Urinary bladder (tissue), 3 donors: ENCODE measurements at regions not wholly inside any gene's neighbourhood (a gene's known extent, or its start where the extent isn't known, plus 50 kb on each side); places are given as distances from the start of the nearest gene placed in this dataset.

Experiments used
- DNase-seq: peaks from one replicate; pipeline ENCODE4 v3.0.0-alpha.2; 2015; ENCODE audit errors: extremely low spot score
- H3K27ac ChIP-seq: one replicate; pipeline ENCODE4 v1.5.1; 2013; ENCODE audit warnings: low read depth, mild to moderate bottlenecking, moderate library complexity
- H3K36me3 ChIP-seq: one replicate; pipeline ENCODE4 v1.6.1; 2013; ENCODE audit warnings: mild to moderate bottlenecking, moderate library complexity; ENCODE audit not compliant: insufficient read depth
- H3K4me1 ChIP-seq: one replicate; pipeline ENCODE4 v1.6.1; 2013; ENCODE audit warnings: mild to moderate bottlenecking, moderate library complexity; ENCODE audit not compliant: insufficient read depth
- H3K4me3 ChIP-seq: one replicate; pipeline ENCODE4 v1.5.1; 2013; ENCODE audit warnings: low read depth, low read length
- WGBS: extraction: QIAGEN DNeasy Blood & Tissue Kit; methylation state at CpG from one replicate; pipeline ENCODE4 v1.1.7; 2013; 5-methylcytosine and 5-hydroxymethylcytosine counted together
- donor health status: healthy with polysubstance abuse.
- donor health status: healthy.

DNA sequence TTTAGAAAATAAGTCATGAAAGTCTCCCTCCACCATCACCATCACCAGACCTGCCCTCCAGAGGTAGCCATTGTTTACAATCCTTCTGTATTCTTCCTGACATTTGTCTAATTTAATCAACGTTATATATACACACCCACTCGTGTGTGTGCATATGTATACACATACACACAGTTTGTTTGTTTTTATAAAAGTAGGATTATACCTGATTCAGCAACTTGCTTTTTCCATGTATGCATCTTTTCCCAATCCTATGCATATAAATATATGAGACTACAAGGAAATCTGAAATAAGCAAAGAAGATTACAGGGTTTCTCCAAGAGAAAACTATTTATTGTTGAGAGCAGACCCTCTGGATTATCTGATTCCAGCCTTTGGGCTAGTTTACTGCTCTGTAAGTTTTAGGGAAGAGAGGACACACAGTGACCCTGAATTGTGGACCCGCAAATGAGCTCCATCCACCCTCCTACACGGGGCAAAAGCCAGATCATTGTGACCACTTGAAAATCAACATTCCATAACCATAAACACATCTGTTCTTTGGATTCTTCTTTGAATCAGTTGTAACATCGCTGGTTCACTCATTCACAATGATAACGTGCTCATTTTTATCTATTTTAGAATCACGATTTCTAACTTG lies 104.3 kb downstream of the CPN2 start:
- 70% methylated on average over 7 of the region's 7 CpGs for WGBS
- Histone ChIP-seq H3K4me1 (no peaks in the 10 kb centered on the region), H3K4me3 (no peak overlapping the region), H3K36me3 (no peaks in the 10 kb centered on the region), H3K27ac (no peak overlapping the region)
- DNase-seq, result no peak

DNA sequence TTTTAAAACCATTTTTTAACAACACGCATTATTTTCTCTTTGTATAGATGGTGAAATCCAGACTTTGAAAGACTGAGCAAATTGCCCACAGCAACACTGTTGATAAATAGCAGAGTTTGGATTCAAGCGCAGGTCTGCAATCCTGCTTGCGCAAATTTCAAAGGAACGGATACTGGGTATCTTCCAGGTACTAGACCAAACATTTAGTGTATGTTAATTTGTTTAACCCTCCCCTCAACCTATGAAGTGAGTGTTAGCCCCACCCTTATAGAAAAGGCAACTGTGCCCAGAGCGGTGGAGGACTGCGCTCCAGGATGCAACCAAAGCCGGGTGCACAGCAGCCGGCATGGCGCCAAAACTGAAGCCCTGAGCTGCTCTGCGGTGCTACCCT lies 103.8 kb downstream of the CPN2 start:
- DNase-seq, result no peak
- WGBS, result 91% methylated on average over 10 of the region's 10 CpGs
- no peak overlapping the region for H3K4me3 ChIP-seq
- no peaks in the 10 kb centered on the region for H3K4me1 ChIP-seq
- H3K27ac ChIP-seq, result no peak overlapping the region
- H3K36me3 ChIP-seq, result no peaks in the 10 kb centered on the region

DNA sequence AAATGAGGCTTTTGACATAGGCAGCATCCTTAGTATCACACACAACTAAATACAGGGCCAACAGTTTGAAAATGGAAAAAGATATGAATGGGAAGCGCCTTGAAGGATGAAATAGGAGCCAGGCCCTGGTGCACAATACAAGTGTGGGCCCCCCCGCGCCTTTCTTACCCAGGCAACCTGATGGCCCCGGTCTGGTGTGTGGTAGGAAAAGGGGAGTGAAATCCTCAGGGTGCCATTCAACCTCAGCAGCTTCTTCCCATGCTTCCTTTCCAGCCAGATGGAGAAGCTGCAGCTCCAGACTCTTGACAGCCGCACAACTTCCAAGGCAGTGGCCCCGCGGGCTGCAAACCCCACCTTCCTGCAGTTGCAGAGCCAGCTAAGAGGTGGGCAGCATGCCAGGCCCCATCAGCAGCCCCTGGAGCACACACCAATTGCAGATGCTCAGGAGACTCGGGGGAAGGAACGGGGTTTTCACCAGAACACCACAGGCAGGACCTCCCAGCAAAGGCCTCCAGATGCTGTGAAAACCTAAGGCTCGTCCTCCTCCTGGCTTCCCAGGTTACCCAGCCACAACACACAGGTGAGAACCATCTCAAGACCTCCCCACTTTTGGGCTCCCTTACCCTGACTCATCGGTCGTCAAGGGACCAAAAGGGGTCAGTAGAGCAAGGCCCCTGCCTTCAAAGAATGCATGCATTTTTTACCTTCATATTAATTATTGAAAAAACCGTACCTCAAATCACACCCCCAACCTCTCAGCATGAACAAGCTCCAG lies 101.6 kb downstream of the CPN2 start:
- Histone ChIP-seq H3K27ac (no peak overlapping the region), H3K4me3 (no peak overlapping the region), H3K4me1 (no peaks in the 10 kb centered on the region), H3K36me3 (no peaks in the 10 kb centered on the region)
- WGBS, result 37% methylated on average over 13 of the region's 13 CpGs
- no peak for DNase-seq

DNA sequence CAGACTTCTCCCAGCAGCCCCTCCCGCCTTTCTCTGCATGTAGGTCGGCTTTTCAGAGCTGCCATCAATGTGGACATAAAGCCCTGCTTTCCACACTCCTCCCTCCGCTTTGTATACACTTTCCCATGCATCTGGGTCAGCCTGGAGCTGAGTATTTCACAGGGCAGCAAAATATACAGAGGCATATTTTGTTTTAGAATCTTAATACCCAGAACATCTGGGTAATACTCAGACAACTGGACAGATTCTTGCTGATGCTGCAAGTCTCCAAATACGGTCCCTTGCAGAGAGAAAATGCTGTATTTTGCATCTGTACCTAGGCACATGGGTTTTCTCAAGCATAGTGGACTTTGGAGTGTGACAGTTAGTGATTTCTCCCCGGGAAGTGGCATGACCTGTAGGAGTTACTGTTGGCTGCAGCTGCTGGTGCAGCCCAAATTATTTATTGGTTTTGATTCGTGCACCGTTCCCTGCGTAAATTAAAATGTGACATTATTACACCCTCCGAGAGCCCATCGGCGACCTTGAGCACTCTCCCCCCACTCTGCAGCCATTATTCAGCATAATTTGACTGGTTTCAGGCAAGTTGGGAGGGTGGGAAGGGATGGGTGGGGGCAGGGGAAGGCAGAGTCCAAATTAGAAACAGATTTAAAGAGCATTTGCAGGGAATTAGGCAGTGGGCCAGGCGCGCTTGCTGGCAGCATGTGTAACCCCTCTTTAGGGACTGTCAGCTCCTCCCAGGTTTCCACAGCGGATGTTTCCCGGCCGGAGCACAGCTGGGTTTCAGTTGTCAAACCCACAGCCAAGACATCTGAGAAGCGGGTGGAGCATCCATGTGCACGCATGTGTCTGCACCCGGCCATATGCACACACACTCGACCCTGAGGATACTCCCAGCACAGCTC lies 100.8 kb downstream of the CPN2 start:
- Histone ChIP-seq H3K36me3 (no peaks in the 10 kb centered on the region), H3K27ac (no peak overlapping the region), H3K4me3 (no peak overlapping the region), H3K4me1 (no peaks in the 10 kb centered on the region)
- 15% methylated on average over 20 of the region's 20 CpGs for WGBS
- DNase-seq, result peak; percentile 87

DNA sequence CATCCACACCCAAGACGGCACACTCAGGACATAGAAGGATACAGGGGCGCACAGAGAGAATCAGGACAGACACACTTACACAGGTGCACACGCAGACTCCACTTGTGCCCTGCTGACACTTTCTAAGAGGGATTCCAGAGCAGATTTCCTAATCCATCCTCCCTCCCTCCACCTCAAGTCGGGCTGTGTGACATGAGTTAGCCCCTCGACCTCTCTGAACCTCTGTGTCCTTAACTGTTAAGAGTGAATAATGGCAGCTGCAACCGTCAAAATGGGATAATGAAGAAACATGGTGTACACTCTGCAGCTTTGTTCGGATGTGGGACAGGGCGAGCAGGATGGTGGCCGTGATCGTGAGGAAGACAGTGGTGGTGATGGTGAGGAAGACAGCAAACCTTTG lies 100.1 kb downstream of the CPN2 start:
- WGBS, result 60% methylated on average over 10 of the region's 10 CpGs
- Histone ChIP-seq H3K4me1 (no peaks in the 10 kb centered on the region), H3K4me3 (no peak overlapping the region), H3K27ac (no peak overlapping the region), H3K36me3 (no peaks in the 10 kb centered on the region)
- DNase-seq, result no peak

DNA sequence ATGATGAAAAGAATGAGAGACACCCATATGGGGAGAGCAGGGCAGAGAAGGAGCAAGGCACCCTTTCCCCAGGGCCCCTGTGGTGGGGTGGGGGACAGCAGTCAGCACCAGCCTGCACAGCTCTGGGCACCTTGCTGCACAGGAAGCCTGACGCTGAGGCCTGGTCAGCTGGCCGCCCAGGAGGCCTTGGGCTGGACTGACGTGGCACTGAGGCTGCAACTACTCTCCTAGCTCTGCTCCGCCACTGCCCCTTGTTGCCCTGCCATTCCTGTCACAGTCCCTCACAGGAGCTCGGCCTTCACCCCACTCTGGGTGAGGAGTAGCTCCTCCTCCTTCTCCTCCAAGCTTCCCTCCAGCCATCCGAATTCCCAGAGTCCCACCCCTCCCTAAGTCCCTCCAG lies 99.7 kb downstream of the CPN2 start:
- no peaks in the 10 kb centered on the region for H3K4me1 ChIP-seq
- 84% methylated on average over 6 of the region's 6 CpGs for WGBS
- no peak overlapping the region for H3K27ac ChIP-seq
- no peaks in the 10 kb centered on the region for H3K36me3 ChIP-seq
- no peak overlapping the region for H3K4me3 ChIP-seq
- no peak for DNase-seq

DNA sequence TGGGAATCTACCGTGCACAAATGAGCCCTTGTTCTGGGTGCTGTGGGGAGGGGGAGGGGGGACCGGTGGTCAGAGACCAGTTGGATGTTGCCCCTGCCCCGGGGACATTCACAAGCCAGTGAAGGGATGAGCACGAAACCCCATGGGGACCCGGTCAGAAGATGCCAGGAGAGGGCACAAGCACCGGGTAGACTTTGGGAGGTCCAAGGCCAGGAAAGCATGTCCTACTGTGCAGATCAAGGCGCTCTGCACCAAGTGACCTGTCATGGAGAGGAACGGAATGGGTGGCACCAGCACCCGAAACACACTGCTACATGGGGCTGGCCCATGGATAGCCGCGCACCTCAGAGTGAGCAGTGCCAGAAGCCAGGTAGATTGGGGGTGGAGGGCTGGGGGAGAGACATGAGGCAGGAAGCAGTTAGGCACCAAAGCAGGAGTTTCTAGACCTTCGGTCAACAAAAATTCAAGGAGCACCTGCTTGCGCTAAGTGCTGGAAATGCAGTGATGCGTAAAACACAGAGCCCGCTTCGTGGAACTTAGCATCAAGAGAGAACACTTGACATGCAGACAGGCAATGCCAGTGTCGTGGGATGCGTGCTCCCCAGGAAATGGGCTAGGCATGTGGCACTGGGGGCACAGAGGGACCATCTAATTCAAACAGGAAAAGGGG lies 99.1 kb downstream of the CPN2 start:
- no peaks in the 10 kb centered on the region for H3K36me3 ChIP-seq
- H3K27ac ChIP-seq, result no peak overlapping the region
- WGBS, result 96% methylated on average over 18 of the region's 18 CpGs
- no peak for DNase-seq
- H3K4me1 ChIP-seq, result no peaks in the 10 kb centered on the region
- no peak overlapping the region for H3K4me3 ChIP-seq

DNA sequence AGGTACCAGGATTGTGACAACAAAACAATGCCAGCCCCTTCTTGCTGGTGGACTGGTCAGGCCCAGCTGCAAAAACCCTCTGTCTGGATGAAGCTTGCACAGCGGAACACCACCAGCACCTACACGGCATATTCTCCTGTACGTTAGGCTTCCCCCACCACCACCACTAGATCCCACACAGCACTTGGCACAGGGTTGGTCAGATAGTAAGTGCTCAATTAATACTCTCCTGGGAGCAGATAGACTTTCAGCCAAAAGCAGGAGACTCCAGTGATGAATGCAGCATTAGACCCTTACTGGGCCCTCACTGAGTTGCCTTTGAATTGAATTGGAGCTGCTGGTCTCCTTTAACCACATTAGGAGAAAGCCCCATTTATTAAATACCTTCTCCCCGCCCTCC lies 97.9 kb downstream of the CPN2 start:
- no peaks in the 10 kb centered on the region for H3K36me3 ChIP-seq
- WGBS, result 84% methylated on average over 4 of the region's 4 CpGs
- H3K4me1 ChIP-seq, result no peaks in the 10 kb centered on the region
- no peak for DNase-seq
- H3K4me3 ChIP-seq, result no peak overlapping the region
- H3K27ac ChIP-seq, result no peak overlapping the region

DNA sequence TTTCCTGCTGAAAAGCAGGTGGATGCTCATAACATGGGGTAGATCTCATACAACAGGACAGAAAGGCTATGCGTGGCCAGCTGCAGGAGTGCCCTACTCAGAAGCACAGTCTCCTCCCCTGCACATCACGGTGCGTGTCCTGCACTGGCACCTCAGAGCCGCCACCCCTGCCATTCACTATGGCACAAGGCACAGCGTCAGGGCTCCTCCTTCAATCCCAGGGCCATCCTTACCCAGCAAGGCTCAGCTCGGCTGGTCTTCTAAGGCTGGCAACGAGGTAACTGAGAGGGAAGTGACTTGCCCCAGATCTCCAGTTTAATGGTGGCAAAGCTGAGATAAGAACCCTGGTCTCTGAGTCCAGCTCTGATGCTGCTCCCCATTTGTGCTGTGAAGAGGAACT lies 97.1 kb downstream of the CPN2 start:
- Histone ChIP-seq H3K4me3 (no peak overlapping the region), H3K36me3 (no peaks in the 10 kb centered on the region), H3K27ac (no peak overlapping the region), H3K4me1 (no peaks in the 10 kb centered on the region)
- DNase-seq, result no peak
- 90% methylated on average over 7 of the region's 7 CpGs for WGBS

DNA sequence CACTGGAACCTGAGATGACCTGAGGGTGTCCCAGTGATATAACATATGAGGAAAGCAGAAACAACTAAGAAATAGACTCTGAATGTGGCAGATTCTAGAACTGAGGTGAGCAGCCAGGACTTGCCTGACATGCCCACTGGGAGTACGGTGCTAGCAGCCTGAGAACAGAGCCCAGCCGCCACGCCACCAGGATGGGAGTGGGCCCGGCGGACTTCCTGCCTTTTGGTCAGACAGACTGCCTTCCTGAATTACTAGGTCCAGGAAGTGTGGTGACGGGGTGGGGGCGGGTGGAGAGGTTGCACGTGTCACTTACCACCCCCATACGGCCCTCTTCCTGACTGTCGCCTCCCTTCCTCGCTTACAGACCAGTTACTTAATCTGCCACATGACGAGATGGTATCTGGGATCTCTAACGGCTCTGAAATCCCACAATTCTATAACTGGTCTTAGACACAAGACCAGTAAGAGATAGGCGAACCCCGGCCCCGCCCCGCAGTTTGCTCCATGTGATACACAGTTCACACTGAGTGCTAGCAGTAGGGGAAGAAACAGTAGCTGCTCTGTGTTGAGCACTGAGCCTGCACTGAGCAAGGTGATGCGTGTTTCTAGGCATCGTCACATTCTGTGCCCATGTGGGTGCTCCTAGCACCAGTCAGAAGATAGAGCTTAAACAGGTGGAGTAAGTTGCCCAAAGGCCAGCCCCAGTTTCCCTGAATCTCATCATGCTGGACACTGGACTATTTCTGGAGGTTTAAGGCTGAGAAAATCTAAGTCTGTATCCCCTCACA lies 95.7 kb downstream of the CPN2 start:
- Histone ChIP-seq H3K4me1 (no peaks in the 10 kb centered on the region), H3K4me3 (no peak overlapping the region), H3K36me3 (no peaks in the 10 kb centered on the region), H3K27ac (no peak overlapping the region)
- DNase-seq, result no peak
- WGBS, result 54% methylated on average over 19 of the region's 19 CpGs

DNA sequence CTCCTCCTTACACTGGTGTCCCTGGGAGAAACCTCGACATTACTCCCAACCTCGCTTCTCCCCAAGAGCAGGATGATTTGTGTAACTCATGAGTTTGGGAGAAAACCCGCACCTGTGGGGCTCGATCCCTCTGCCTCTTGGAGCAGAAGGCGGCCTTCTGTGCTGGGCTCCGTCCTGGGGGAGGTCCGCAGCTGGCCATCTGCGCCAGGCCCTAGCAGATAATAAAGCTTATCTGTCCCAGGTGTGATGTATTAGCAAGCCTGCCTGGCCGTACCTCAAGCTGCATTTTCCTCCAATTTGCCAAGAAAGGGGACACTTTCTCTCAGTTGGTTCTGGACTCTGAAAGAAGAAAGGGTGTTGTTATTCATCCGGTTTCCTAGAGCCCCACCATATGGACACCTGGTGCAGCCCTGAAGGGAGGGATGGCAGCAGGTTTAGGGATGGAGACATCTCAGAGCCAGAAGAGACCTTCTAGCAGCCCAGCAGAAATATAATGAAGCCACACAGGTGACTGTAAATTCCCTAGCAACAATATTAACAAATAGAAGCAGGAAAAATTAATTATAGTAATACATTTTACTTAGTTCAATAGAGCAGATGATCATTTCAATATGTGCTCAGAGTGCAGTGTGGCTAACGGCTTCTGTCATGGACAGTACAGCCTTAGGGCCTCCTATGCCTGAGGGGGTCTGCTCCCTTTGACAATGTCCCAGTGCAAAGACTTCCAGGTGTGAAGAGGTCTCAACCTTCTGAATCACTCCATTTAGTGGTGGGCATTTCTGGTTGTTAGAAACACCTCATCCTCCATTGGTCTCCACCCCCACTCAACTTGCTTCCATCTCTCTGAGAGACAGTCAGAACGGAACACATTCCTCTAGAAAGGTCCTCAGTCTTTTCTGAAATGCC lies 94.8 kb downstream of the CPN2 start:
- Histone ChIP-seq H3K36me3 (no peaks in the 10 kb centered on the region), H3K4me3 (no peak overlapping the region), H3K27ac (no peak overlapping the region), H3K4me1 (no peaks in the 10 kb centered on the region)
- no peak for DNase-seq
- 92% methylated on average over 12 of the region's 12 CpGs for WGBS

DNA sequence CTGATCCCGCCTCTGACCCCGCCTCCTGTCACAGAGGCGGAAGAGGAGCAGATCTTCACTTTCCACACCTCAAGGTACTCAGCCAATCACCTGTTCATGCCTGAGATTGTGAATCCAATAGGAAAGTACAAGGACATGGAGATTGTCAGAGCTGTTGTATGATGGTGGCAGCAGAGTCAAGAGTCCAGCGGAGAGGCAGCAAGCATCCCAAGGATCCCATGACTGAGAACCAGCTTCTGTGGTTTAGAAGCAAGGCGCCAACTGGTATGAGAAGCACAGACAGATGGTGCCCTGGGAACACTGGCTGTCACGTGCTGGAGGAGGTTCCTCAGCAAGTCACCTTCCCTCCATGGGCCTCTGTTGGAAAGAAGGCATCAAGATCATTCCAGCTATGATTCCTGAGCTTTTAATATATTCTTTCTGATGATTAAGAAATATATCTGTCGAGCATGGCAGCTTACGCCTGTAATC lies 93.9 kb downstream of the CPN2 start:
- Histone ChIP-seq H3K27ac (no peak overlapping the region), H3K4me1 (no peaks in the 10 kb centered on the region), H3K36me3 (no peaks in the 10 kb centered on the region), H3K4me3 (no peak overlapping the region)
- 95% methylated on average over 8 of the region's 8 CpGs for whole genome bisulfite sequencing
- DNase-seq, result no peak
